KG1 (cell line): ENCODE measurements at regions not wholly inside any gene's neighbourhood (a gene's known extent, or its start where the extent isn't known, plus 50 kb on each side); places are given as distances from the start of the nearest gene placed in this dataset.

Experiments used
- DNase-seq: peaks from one replicate; lab custom pipeline; 2025; lab: John Stamatoyannopoulos, UW

- no peak for DNase-seq
Measured at GRCh38 chr10:32169556-32169955, 113.3 kb upstream of the KIF5B start.

- DNase-seq: no peak
Measured at GRCh38 chr10:32167450-32167849, 111.2 kb upstream of the KIF5B start.

- no peak for DNase-seq
Measured at GRCh38 chr10:32166365-32166764, 110.1 kb upstream of the KIF5B start.

- no peak for DNase-seq
Measured at GRCh38 chr10:32163762-32164148, 107.5 kb upstream of the KIF5B start.

- no peak for DNase-seq
Measured at GRCh38 chr10:32163071-32163761, 107.0 kb upstream of the KIF5B start.

- no peak for DNase-seq
Measured at GRCh38 chr10:32161586-32161985, 105.4 kb upstream of the KIF5B start.

- no peak for DNase-seq
Measured at GRCh38 chr10:32160864-32161263, 104.6 kb upstream of the KIF5B start.

- DNase-seq: no peak
Measured at GRCh38 chr10:32159264-32159663, 103.0 kb upstream of the KIF5B start.

GRCh38 chr10:32156031-32156495 lies 99.8 kb upstream of the KIF5B start:
- no peak for DNase-seq

- DNase-seq: no peak
Measured at GRCh38 chr10:32155075-32155516, 98.9 kb upstream of the KIF5B start.

GRCh38 chr10:32153931-32154330 lies 97.7 kb upstream of the KIF5B start:
- no peak for DNase-seq

GRCh38 chr10:32153252-32153651 lies 97.0 kb upstream of the KIF5B start:
- DNase-seq: no peak

- no peak for DNase-seq
Measured at GRCh38 chr10:32151871-32152270, 95.6 kb upstream of the KIF5B start.

- DNase-seq: no peak
Measured at GRCh38 chr10:32150532-32151101, 94.4 kb upstream of the KIF5B start.

- no peak for DNase-seq
Measured at GRCh38 chr10:32149252-32149955, 93.2 kb upstream of the KIF5B start.

- no peak for DNase-seq
Measured at GRCh38 chr10:32148864-32149251, 92.6 kb upstream of the KIF5B start.

GRCh38 chr10:32147730-32148129 lies 91.5 kb upstream of the KIF5B start:
- DNase-seq: no peak

- no peak for DNase-seq
Measured at GRCh38 chr10:32146166-32146565, 89.9 kb upstream of the KIF5B start.

- DNase-seq: no peak
Measured at GRCh38 chr10:32144817-32145688, 88.8 kb upstream of the KIF5B start.

- no peak for DNase-seq
Measured at GRCh38 chr10:32143302-32143847, 87.2 kb upstream of the KIF5B start.

GRCh38 chr10:32142646-32143045 lies 86.4 kb upstream of the KIF5B start:
- no peak for DNase-seq
